SU-DHL-6 (cell line): ENCODE measurements at regions not wholly inside any gene's neighbourhood (a gene's known extent, or its start where the extent isn't known, plus 50 kb on each side); places are given as distances from the start of the nearest gene placed in this dataset.

Experiments used
- H2AFZ ChIP-seq: fragments of 200-600 bp; sonication (generic); 2 replicates; pipeline ENCODE4 v1.6.1; 2014; ENCODE audit warnings: low read depth, mild to moderate bottlenecking, moderate library complexity, mixed read lengths, antibody characterized with exemption, low read length; ENCODE audit not compliant: severe bottlenecking
- H3F3A ChIP-seq: fragments of 200-600 bp; shearing (Covaris generic); 2 replicates; pipeline ENCODE4 v1.6.0; 2016; ENCODE audit warnings: antibody characterized with exemption, mild to moderate bottlenecking; ENCODE audit not compliant: insufficient read depth
- H3K27ac ChIP-seq: fragments of 200-600 bp; sonication (generic); 2 replicates; pipeline ENCODE4 v1.5.1; 2016; ENCODE audit warnings: low read depth, mild to moderate bottlenecking, low read length, moderate library complexity, mixed read lengths
- H3K27me3 ChIP-seq: fragments of 200-600 bp; sonication (generic), shearing (Covaris generic); 2 replicates; pipeline ENCODE4 v1.6.0; 2014; ENCODE audit warnings: mild to moderate bottlenecking, low read length
- H3K36me3 ChIP-seq: fragments of 200-600 bp; sonication (generic); 2 replicates; pipeline ENCODE4 v1.6.1; 2014; ENCODE audit warnings: mild to moderate bottlenecking, low read length, mixed read lengths
- H3K4me2 ChIP-seq: fragments of 300-600, 200-600 bp; shearing (Covaris generic), sonication (generic); 2 replicates; pipeline ENCODE4 v1.6.0; 2014; ENCODE audit warnings: low read length, low read depth, mild to moderate bottlenecking; ENCODE audit not compliant: poor library complexity, severe bottlenecking
- H3K4me3 ChIP-seq: fragments of 200-600 bp; sonication (generic); 2 replicates; pipeline ENCODE4 v1.5.1; 2014; ENCODE audit warnings: antibody characterized with exemption, low read length, mild to moderate bottlenecking, mixed read lengths; ENCODE audit not compliant: insufficient read depth, poor library complexity, severe bottlenecking
- H3K79me2 ChIP-seq: fragments of 200-600 bp; sonication (generic); 2 replicates; pipeline ENCODE4 v1.6.1; 2014; ENCODE audit warnings: mild to moderate bottlenecking, low read length, moderate library complexity; ENCODE audit not compliant: insufficient read depth
- H3K9ac ChIP-seq: fragments of 200-600 bp; sonication (generic); 2 replicates; pipeline ENCODE4 v1.7.0; 2014; ENCODE audit warnings: mild to moderate bottlenecking, low read length
- H3K9me2 ChIP-seq: fragments of 200-600 bp; sonication (generic); replicated peaks from 2 replicates; pipeline ENCODE4 v1.6.1; 2014; ENCODE audit warnings: low read length; ENCODE audit not compliant: insufficient read depth
- H3K9me3 ChIP-seq: fragments of 200-600 bp; sonication (generic); 2 replicates; pipeline ENCODE4 v1.6.1; 2014; ENCODE audit warnings: low read length, mixed read lengths; ENCODE audit not compliant: insufficient read depth
- H4K20me1 ChIP-seq: fragments of 200-600 bp; sonication (generic); 2 replicates; pipeline ENCODE4 v1.6.1; 2014; ENCODE audit warnings: low read depth, mild to moderate bottlenecking, antibody characterized with exemption, low read length, moderate library complexity, mixed read lengths
- CTCF ChIP-seq: fragments of 200-600 bp; sonication (generic); IDR thresholded peaks from one replicate; pipeline ENCODE4 v1.5.1; 2017; ENCODE audit warnings: antibody characterized with exemption, mild to moderate bottlenecking, low read length, moderate library complexity; ENCODE audit not compliant: insufficient read depth, poor library complexity, severe bottlenecking
- EZH2phosphoT487 ChIP-seq: fragments of 200-600 bp; sonication (generic), shearing (Covaris generic); conservative IDR thresholded peaks from 2 replicates; pipeline ENCODE4 v1.6.1; 2018; ENCODE audit warnings: mild to moderate bottlenecking, antibody characterized with exemption, low read length, moderate library complexity, mixed read lengths

GRCh38 chr9:87187656-87188055 lies 240.3 kb upstream of the GAS1 start:
- TF ChIP-seq CTCF: no peak
- no peak for TF ChIP-seq EZH2phosphoT487
- no peaks in the 10 kb centered on the region for H3K27me3 ChIP-seq
- H3K9ac ChIP-seq: no peak overlapping the region
- no peak overlapping the region for H3K4me3 ChIP-seq
- no peaks in the 10 kb centered on the region for H3K9me3 ChIP-seq
- no peak overlapping the region for H3K4me2 ChIP-seq
- H3K27ac ChIP-seq: no peak overlapping the region
- no peaks in the 10 kb centered on the region for H4K20me1 ChIP-seq
- H3K79me2 ChIP-seq: no peaks in the 10 kb centered on the region
- H3K9me2 ChIP-seq: no peaks in the 10 kb centered on the region
- no peaks in the 10 kb centered on the region for H3K36me3 ChIP-seq
- no peaks in the 10 kb centered on the region for H3F3A ChIP-seq
- H2AFZ ChIP-seq: no peak overlapping the region

GRCh38 chr9:87189006-87189405 lies 241.7 kb upstream of the GAS1 start:
- Histone ChIP-seq H3K4me2 (no peak overlapping the region), H3K9me2 (no peaks in the 10 kb centered on the region), H3K4me3 (no peak overlapping the region), H3K36me3 (no peaks in the 10 kb centered on the region), H3K79me2 (no peaks in the 10 kb centered on the region), H3K9ac (no peak overlapping the region), H3K27ac (no peak overlapping the region), H2AFZ (no peak overlapping the region), H3K27me3 (no peaks in the 10 kb centered on the region), H3F3A (no peaks in the 10 kb centered on the region), H3K9me3 (no peaks in the 10 kb centered on the region), H4K20me1 (no peaks in the 10 kb centered on the region)
- TF ChIP-seq CTCF: no peak
- TF ChIP-seq EZH2phosphoT487: no peak

GRCh38 chr9:87193151-87193550 lies 245.8 kb upstream of the GAS1 start:
- H3K27me3 ChIP-seq: no peaks in the 10 kb centered on the region
- H3K27ac ChIP-seq: no peak overlapping the region
- TF ChIP-seq CTCF (no peak), EZH2phosphoT487 (no peak)

More at GRCh38 chr9:87193151-87193550, 245.8 kb upstream of the GAS1 start:
- Histone ChIP-seq H3K9me2 (no peaks in the 10 kb centered on the region), H2AFZ (no peak overlapping the region), H3K9ac (no peak overlapping the region), H3F3A (no peaks in the 10 kb centered on the region), H3K9me3 (no peaks in the 10 kb centered on the region), H3K79me2 (no peaks in the 10 kb centered on the region), H3K4me2 (no peak overlapping the region), H3K36me3 (no peaks in the 10 kb centered on the region), H4K20me1 (no peaks in the 10 kb centered on the region), H3K4me3 (no peak overlapping the region)
